ENCODE measurements at regions not wholly inside any gene's neighbourhood (a gene's known extent, or its start where the extent isn't known, plus 50 kb on each side); places are given as distances from the start of the nearest gene placed in this dataset.

DNA sequence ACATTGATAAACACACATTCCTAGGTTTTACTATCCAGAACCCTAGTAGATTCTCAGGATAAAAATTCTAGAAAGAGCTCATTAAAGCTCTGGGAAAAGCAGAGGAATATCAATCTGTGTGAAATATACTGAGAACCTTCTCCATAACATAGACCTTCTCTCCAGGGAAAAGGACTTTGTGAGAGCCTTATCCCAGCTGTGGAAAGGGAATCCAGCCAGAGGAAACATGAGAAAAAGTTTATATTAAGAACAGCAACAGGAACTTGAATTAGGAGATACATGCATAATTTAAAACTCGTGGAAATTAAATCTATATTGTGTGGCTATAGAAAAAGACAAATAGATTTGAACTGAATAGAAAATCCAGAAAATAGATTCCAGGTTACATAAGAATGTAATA, 1639.9 kb downstream of the EFNB2 start:
- TF ChIP-seq, protein P1, sequence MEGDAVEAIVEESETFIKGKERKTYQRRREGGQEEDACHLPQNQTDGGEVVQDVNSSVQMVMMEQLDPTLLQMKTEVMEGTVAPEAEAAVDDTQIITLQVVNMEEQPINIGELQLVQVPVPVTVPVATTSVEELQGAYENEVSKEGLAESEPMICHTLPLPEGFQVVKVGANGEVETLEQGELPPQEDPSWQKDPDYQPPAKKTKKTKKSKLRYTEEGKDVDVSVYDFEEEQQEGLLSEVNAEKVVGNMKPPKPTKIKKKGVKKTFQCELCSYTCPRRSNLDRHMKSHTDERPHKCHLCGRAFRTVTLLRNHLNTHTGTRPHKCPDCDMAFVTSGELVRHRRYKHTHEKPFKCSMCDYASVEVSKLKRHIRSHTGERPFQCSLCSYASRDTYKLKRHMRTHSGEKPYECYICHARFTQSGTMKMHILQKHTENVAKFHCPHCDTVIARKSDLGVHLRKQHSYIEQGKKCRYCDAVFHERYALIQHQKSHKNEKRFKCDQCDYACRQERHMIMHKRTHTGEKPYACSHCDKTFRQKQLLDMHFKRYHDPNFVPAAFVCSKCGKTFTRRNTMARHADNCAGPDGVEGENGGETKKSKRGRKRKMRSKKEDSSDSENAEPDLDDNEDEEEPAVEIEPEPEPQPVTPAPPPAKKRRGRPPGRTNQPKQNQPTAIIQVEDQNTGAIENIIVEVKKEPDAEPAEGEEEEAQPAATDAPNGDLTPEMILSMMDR (conservative IDR thresholded peaks at IDR 0.05; ENCODE audit: low read depth, low read length), result no peak
- no peak overlapping the region for H3K4me3 ChIP-seq (ENCODE audit: low read depth, low read length)
- no peak for DNase-seq (ENCODE audit: low read depth)

DNA sequence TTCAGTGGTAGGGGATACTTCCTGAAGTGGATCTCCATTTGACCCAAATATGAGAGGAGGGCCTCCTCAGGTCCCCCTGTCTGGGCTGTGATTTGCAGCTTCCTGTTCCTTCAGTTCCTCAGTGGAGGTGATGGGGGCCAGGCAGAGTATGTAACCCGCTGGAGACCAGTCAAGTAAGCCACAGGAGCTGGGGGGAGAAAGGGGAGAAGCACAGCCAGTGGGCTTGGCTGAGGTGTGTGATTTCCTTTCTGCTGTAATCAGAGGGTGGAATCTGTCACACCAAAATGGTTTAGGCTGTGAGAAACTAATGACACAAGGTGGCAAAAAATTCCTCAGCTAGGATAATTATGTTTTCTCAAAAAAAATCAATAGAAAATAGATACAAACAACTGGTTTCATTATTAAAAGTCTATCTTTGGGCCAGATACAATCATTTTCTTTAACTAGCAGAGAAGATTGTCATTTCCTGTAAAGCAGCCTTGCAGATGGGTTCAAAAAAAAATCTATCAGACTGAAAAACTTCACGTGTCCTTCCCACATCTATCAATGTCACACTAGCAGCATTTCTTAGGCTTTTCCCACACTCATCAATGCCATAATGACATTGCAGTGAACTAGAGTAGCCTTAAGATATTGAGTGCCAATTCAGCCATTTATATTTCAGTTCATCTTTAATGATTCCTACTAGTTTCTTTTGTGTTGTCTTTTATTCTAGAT, 1660.3 kb downstream of the EFNB2 start:
- H3K4me3 ChIP-seq (ENCODE audit: low read depth, low read length), result no peak overlapping the region
- TF ChIP-seq, protein P1 (conservative IDR thresholded peaks at IDR 0.05; ENCODE audit: low read depth, low read length), result no peak
- DNase-seq (ENCODE audit: low read depth), result no peak

DNA sequence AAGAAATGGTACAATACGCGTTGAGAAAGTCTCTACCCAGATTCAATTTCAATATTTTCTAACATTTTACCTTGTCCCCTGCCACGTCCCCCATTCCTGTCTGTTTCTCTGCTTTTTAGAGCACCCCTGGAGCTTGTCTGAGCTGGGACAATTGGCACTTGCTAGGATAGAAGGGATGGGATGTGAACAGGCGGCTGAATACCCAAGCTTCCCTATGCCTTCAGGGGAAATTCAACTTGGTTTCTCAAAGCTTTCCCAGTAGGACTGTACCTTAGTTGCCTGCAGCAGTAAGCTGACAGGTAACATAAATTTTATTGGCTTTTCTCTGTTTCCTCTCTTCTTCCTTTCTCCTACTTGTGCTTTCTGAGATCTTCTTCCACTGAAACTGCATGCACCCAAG, 1663.3 kb downstream of the EFNB2 start:
- no peak for DNase-seq (ENCODE audit: low read depth)
- TF ChIP-seq, protein P1 (conservative IDR thresholded peaks at IDR 0.05; ENCODE audit: low read depth, low read length), result no peak

DNA sequence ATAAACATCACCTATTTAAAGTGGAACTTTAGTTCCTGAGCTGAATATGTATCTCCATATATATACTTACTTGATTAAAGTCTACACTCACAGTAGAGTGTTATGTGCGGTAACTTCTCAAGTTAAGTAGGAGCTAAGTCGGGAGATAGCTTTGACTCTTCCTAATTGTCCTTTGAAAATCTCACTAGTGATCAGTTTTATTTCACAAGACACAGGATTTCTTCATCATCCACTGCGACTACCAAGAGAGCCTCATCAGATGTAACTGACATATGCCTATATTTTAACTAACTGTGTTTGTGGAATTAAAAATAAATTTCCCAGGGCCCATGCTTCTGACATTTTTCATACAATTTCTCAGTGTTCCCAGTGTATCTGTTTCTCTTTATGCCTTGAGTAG, 1664.0 kb downstream of the EFNB2 start:
- DNase-seq (ENCODE audit: low read depth), result no peak
- TF ChIP-seq, protein P1 (conservative IDR thresholded peaks at IDR 0.05; ENCODE audit: low read depth, low read length), result no peak
- H3K4me3 ChIP-seq (ENCODE audit: low read depth, low read length), result no peak overlapping the region

More for the DNA sequence above, 1663.3 kb downstream of the EFNB2 start:
- H3K4me3 ChIP-seq (ENCODE audit: low read depth, low read length), result no peak overlapping the region

DNA sequence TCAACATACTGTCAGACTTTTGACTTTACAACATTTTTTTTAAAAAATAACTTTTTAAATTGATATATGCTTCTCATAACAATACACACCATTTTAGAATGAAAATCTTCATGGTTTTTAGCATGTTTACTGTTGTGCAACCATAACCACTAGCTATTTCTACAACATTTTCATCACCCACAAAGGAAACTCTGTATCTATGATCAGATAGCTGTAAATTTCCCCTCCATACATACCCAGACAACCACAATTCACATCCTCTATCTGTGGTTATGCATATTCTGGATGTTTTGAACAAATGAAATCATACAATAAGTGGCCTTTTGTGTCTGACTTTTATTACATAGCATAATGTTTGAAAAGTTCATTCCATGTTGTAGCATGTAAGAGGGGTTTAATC, 1666.0 kb downstream of the EFNB2 start:
- no peak for DNase-seq (ENCODE audit: low read depth)
- TF ChIP-seq, protein P1 (conservative IDR thresholded peaks at IDR 0.05; ENCODE audit: low read depth, low read length), result no peak
- H3K4me3 ChIP-seq (ENCODE audit: low read depth, low read length), result no peak overlapping the region

DNA sequence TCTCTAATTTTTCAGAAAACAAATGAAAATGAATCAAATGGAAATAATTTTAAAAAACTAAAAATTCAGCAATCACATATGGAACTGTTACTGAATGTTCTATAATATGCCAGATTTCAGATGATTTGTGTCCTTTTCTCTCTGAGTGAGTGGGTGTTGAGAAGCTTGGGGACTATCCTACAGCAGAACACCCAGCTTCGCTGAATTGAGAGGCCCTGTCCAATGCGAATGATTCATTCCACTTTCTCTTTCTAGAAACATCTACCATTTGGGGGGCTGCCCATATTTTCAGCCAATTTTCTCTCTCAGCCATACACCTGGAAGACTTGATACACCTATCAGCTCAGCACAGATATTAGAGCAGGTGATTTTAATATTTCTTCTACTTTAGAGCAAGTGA, 1666.7 kb downstream of the EFNB2 start:
- DNase-seq (ENCODE audit: low read depth), result no peak
- no peak overlapping the region for H3K4me3 ChIP-seq (ENCODE audit: low read depth, low read length)
- TF ChIP-seq, protein P1 (conservative IDR thresholded peaks at IDR 0.05; ENCODE audit: low read depth, low read length), result no peak

DNA sequence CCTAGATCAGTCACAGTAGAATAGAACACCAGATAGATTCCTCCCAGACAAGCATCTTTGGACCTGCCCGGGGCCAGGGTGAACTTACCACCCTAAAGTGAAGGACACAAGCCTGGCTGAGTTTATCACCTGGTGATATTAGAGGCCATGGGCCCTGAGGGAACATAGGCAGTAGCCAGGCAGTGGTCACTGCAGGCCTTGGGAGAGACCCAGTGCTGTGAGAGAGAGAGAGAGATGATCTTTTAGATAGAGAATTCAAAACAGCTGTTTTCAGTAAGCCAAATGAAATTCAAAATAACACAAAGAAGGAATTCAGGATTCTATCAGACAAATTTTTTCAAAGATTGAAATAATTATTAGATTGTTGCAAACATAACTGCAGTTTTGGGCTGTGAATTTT, 1679.9 kb downstream of the EFNB2 start:
- no peak overlapping the region for H3K4me3 ChIP-seq (ENCODE audit: low read depth, low read length)
- TF ChIP-seq, protein P1 (conservative IDR thresholded peaks at IDR 0.05; ENCODE audit: low read depth, low read length), result no peak
- DNase-seq (ENCODE audit: low read depth), result no peak
